ENCODE measurements at regions not wholly inside any gene's neighbourhood (a gene's known extent, or its start where the extent isn't known, plus 50 kb on each side); places are given as distances from the start of the nearest gene placed in this dataset.

GRCh38 chr5:83418356-83419321, 52.9 kb upstream of the VCAN start:
- TF ChIP-seq CTCF (IDR thresholded peaks at IDR 0.05; ENCODE audit: unreplicated experiment): no peak
- CTCF ChIA-PET: no interaction called here
- Mint-ChIP-seq H3K27ac (ENCODE audit: unreplicated experiment) (no peak overlapping the region), H3K9me3 (ENCODE audit: low read depth, unreplicated experiment) (peaks cover 5% of the 10 kb centered on the region), H3K36me3 (ENCODE audit: insufficient read depth, unreplicated experiment) (no peaks in the 10 kb centered on the region), H3K4me1 (ENCODE audit: low read depth, unreplicated experiment) (peaks cover 10% of the 10 kb centered on the region), H3K4me3 (ENCODE audit: low read depth, unreplicated experiment) (no peak overlapping the region), H3K27me3 (ENCODE audit: unreplicated experiment) (no peaks in the 10 kb centered on the region)
- intact Hi-C loops (cut with micrococcal nuclease; ENCODE audit: unreplicated experiment): no loop called here
- no TSS peak for BruUV-seq (replicated peaks)
- no peak for DNase-seq
